DOHH2 (cell line): ENCODE measurements at regions not wholly inside any gene's neighbourhood (a gene's known extent, or its start where the extent isn't known, plus 50 kb on each side); places are given as distances from the start of the nearest gene placed in this dataset.
"Not testable (repeated sequence)": the region's sequence is repeated elsewhere in the genome, so short reads cannot be mapped to it uniquely, and the experiment has no call there.

Experiments used
- H3F3A ChIP-seq: fragments of 200-600 bp; sonication (generic), shearing (Covaris generic); 2 replicates; pipeline ENCODE4 v1.6.0; 2016; ENCODE audit warnings: antibody characterized with exemption, mild to moderate bottlenecking; ENCODE audit not compliant: control insufficient read depth, insufficient read depth
- H3K27ac ChIP-seq: fragments of 200-600 bp; sonication (generic); 2 replicates; pipeline ENCODE4 v1.5.1; 2014; ENCODE audit warnings: low read depth, mild to moderate bottlenecking, low read length, moderate library complexity
- H3K27me3 ChIP-seq: fragments of 200-600 bp; sonication (generic); 2 replicates; pipeline ENCODE4 v1.6.1; 2014; ENCODE audit warnings: mild to moderate bottlenecking, low read length, mixed read lengths; ENCODE audit not compliant: control insufficient read depth
- H3K36me3 ChIP-seq: fragments of 200-600 bp; sonication (generic); 2 replicates; pipeline ENCODE4 v1.6.1; 2014; ENCODE audit warnings: mild to moderate bottlenecking, low read length, moderate library complexity, mixed read lengths; ENCODE audit not compliant: control insufficient read depth
- H3K4me1 ChIP-seq: fragments of 200-600 bp; sonication (generic); 2 replicates; pipeline ENCODE4 v1.6.1; 2014; ENCODE audit warnings: mild to moderate bottlenecking, low read length, mixed read lengths; ENCODE audit not compliant: control insufficient read depth
- H3K4me2 ChIP-seq: fragments of 200-600 bp; sonication (generic); 2 replicates; pipeline ENCODE4 v1.6.0; 2014; ENCODE audit warnings: mild to moderate bottlenecking, low read length, moderate library complexity
- H3K4me3 ChIP-seq: fragments of 200-600 bp; sonication (generic); 2 replicates; pipeline ENCODE4 v1.5.1; 2014; ENCODE audit warnings: mild to moderate bottlenecking, low read length, mixed read lengths
- H3K79me2 ChIP-seq: fragments of 200-600 bp; sonication (generic); 2 replicates; pipeline ENCODE4 v1.6.1; 2014; ENCODE audit warnings: mild to moderate bottlenecking, low read length, mixed read lengths; ENCODE audit not compliant: control insufficient read depth
- H3K9me2 ChIP-seq: fragments of 200-600 bp; sonication (generic); replicated peaks from 2 replicates; pipeline ENCODE4 v1.6.1; 2014; ENCODE audit warnings: mild to moderate bottlenecking, low read length, mixed read lengths; ENCODE audit not compliant: control insufficient read depth
- H3K9me3 ChIP-seq: fragments of 200-600 bp; sonication (generic); 2 replicates; pipeline ENCODE4 v1.6.1; 2014; ENCODE audit warnings: antibody characterized with exemption, low read length, mixed read lengths; ENCODE audit not compliant: control insufficient read depth, insufficient read depth
- H4K20me1 ChIP-seq: fragments of 200-600 bp; sonication (generic); 2 replicates; pipeline ENCODE4 v1.6.0; 2014; ENCODE audit warnings: low read depth, mild to moderate bottlenecking, antibody characterized with exemption, low read length, moderate library complexity; ENCODE audit not compliant: control insufficient read depth, insufficient read depth
- CTCF ChIP-seq: fragments of 200-600 bp; sonication (generic); IDR thresholded peaks from one replicate; pipeline ENCODE4 v1.5.1; 2014; ENCODE audit warnings: antibody characterized with exemption, mild to moderate bottlenecking, low read depth, low read length; ENCODE audit not compliant: poor library complexity, severe bottlenecking
- EZH2phosphoT487 ChIP-seq: fragments of 200-600 bp; sonication (generic); IDR thresholded peaks from 2 replicates; pipeline ENCODE4 v1.6.1; 2017; ENCODE audit warnings: borderline replicate concordance, mild to moderate bottlenecking, antibody characterized with exemption, low read length, moderate library complexity, mixed read lengths

- Histone ChIP-seq H3K79me2 (no peaks in the 10 kb centered on the region), H3K27ac (no peak overlapping the region), H3K9me2 (no peaks in the 10 kb centered on the region), H3K4me2 (no peak overlapping the region), H3K36me3 (no peaks in the 10 kb centered on the region), H3K27me3 (peaks cover 31% of the 10 kb centered on the region), H4K20me1 (no peaks in the 10 kb centered on the region), H3K4me3 (no peak overlapping the region), H3K9me3 (no peaks in the 10 kb centered on the region), H3K4me1 (no peaks in the 10 kb centered on the region), H3F3A (no peaks in the 10 kb centered on the region)
- no peak for TF ChIP-seq EZH2phosphoT487
- no peak for TF ChIP-seq CTCF
These were observed 60.8 kb upstream of the UNC93A start for GRCh38 chr6:167230288-167230687.

GRCh38 chr6:167232356-167232755 is 58.8 kb upstream of the UNC93A start:
- Histone ChIP-seq H3K27ac (no peak overlapping the region), H3F3A (no peaks in the 10 kb centered on the region), H3K4me1 (no peaks in the 10 kb centered on the region), H3K9me3 (no peaks in the 10 kb centered on the region), H3K4me2 (no peak overlapping the region), H3K27me3 (peaks cover 26% of the 10 kb centered on the region), H3K4me3 (no peak overlapping the region), H3K9me2 (no peaks in the 10 kb centered on the region), H3K36me3 (no peaks in the 10 kb centered on the region), H3K79me2 (no peaks in the 10 kb centered on the region), H4K20me1 (no peaks in the 10 kb centered on the region)
- TF ChIP-seq CTCF, result no peak

GRCh38 chr6:167233490-167233889 is 57.6 kb upstream of the UNC93A start:
- Histone ChIP-seq H3K4me2 (no peak overlapping the region), H3K9me3 (no peaks in the 10 kb centered on the region), H3K9me2 (no peaks in the 10 kb centered on the region), H3K27ac (no peak overlapping the region), H3K36me3 (no peaks in the 10 kb centered on the region), H4K20me1 (no peaks in the 10 kb centered on the region), H3K27me3 (peaks cover 23% of the 10 kb centered on the region), H3K4me3 (no peak overlapping the region), H3K79me2 (no peaks in the 10 kb centered on the region), H3K4me1 (no peaks in the 10 kb centered on the region), H3F3A (no peaks in the 10 kb centered on the region)
- TF ChIP-seq CTCF (no peak), EZH2phosphoT487 (no peak)

GRCh38 chr6:167234576-167234975 is 56.5 kb upstream of the UNC93A start:
- not testable (repeated sequence) for H3K9me2 ChIP-seq, H3K4me3 ChIP-seq, H3K4me1 ChIP-seq, H4K20me1 ChIP-seq, H3K4me2 ChIP-seq, H3K79me2 ChIP-seq, H3K36me3 ChIP-seq, H3K27ac ChIP-seq, H3F3A ChIP-seq, H3K9me3 ChIP-seq
- peaks cover 14% of the 10 kb centered on the region for H3K27me3 ChIP-seq
